PC-9 (cell line): ENCODE measurements at regions not wholly inside any gene's neighbourhood (a gene's known extent, or its start where the extent isn't known, plus 50 kb on each side); places are given as distances from the start of the nearest gene placed in this dataset.
A peak's percentile ranks its signal among the peaks of the same experiment; 100 is the strongest.

Experiments
- BruUV-seq: library from RNA; stranded (reverse); fragments of 400-500 nt; replicated peaks from 2 replicates; lab custom pipeline; 2021; lab: Mats Ljungman, UMichigan
- CTCF ChIA-PET: fragments of 300-600 bp; sonication (Branson Sonifier 250); formaldehyde crosslinking; loops from one replicate; lab custom pipeline; 2022; ENCODE audit warnings: antibody characterized with exemption; lab: Charles Lee
- POLR2A ChIA-PET: fragments of 300-600 bp; sonication (Branson Sonifier 250); formaldehyde crosslinking; loops from one replicate; lab custom pipeline; 2022; ENCODE audit warnings: antibody characterized with exemption; ENCODE audit not compliant: unreplicated experiment; lab: Charles Lee
- DNase-seq, 2 experiments: peaks; one replicate each; pipeline versions ENCODE4 v3.0.0 to v3.0.0-alpha.2; 2015 to 2022; ENCODE audit warnings: mixed read lengths in 1 of 2
- H2AFZ ChIP-seq: fragments of 200-600 bp; sonication (generic); 2 replicates; pipeline ENCODE4 v1.8.1; 2017; ENCODE audit warnings: antibody characterized with exemption
- H3F3A ChIP-seq: fragments of 200-600 bp; sonication (generic); 2 replicates; pipeline ENCODE4 v1.8.1; 2017; ENCODE audit warnings: antibody characterized with exemption, mild to moderate bottlenecking, low read depth; ENCODE audit not compliant: insufficient read depth
- H3K27ac ChIP-seq: fragments of 200-600 bp; sonication (generic); 2 replicates; pipeline ENCODE4 v1.6.1; 2016; ENCODE audit warnings: mixed run types
- H3K27me3 ChIP-seq: fragments of 200-600 bp; sonication (generic); 2 replicates; pipeline ENCODE4 v1.6.1; 2016; ENCODE audit warnings: low read depth, mixed run types; ENCODE audit not compliant: insufficient read depth
- H3K36me3 ChIP-seq: fragments of 200-600 bp; sonication (generic); 2 replicates; pipeline ENCODE4 v1.6.1; 2016; ENCODE audit warnings: low read depth, mixed run types
- H3K4me1 ChIP-seq: fragments of 200-600 bp; sonication (generic); replicated peaks from 2 replicates; pipeline ENCODE4 v1.6.1; 2016; ENCODE audit warnings: mixed run types; ENCODE audit not compliant: insufficient read depth
- H3K4me2 ChIP-seq: fragments of 200-600 bp; sonication (generic); 2 replicates; pipeline ENCODE4 v1.6.1; 2017; ENCODE audit warnings: mixed run types
- H3K4me3 ChIP-seq: fragments of 200-600 bp; sonication (generic); 2 replicates; pipeline ENCODE4 v1.6.1; 2016; ENCODE audit warnings: mixed run types
- H3K79me2 ChIP-seq: fragments of 200-600 bp; sonication (generic); 2 replicates; pipeline ENCODE4 v1.6.1; 2017; ENCODE audit warnings: low read depth, mixed run types
- H3K9me2 ChIP-seq: fragments of 200-600 bp; sonication (generic); 2 replicates; pipeline ENCODE4 v1.8.1; 2017; ENCODE audit warnings: mild to moderate bottlenecking; ENCODE audit not compliant: insufficient read depth
- H3K9me3 ChIP-seq: fragments of 200-600 bp; sonication (generic); 2 replicates; pipeline ENCODE4 v1.8.1; 2016; ENCODE audit warnings: low read depth; ENCODE audit not compliant: insufficient read depth
- H4K20me1 ChIP-seq: fragments of 200-600 bp; sonication (generic); 2 replicates; pipeline ENCODE4 v1.8.1; 2017; ENCODE audit not compliant: insufficient read depth
- CTCF ChIP-seq: fragments of 200-600 bp; sonication (generic); conservative IDR thresholded peaks from 2 replicates; pipeline ENCODE4 v1.6.1; 2017; ENCODE audit warnings: mixed run types, antibody characterized with exemption, mild to moderate bottlenecking, moderate library complexity
- EZH2 ChIP-seq: fragments of 200-600 bp; sonication (generic); IDR thresholded peaks from 2 replicates; pipeline ENCODE4 v1.8.0; 2017; ENCODE audit warnings: antibody characterized with exemption, low read depth
- intact Hi-C: fragments of 100-400 bp; cut with micrococcal nuclease; formaldehyde crosslinking; loops from one replicate; pipeline ENCODE4 v1.10.0; 2022; ENCODE audit not compliant: unreplicated experiment

- H4K20me1 ChIP-seq, result no peaks in the 10 kb centered on the region
- TF ChIP-seq CTCF (no peak), EZH2 (no peak)
- H3K79me2 ChIP-seq, result no peaks in the 10 kb centered on the region
- peak overlapping the region; percentile 84 for H3K27ac ChIP-seq
- DNase-seq, result no peak
- no peaks in the 10 kb centered on the region for H3K9me3 ChIP-seq
- H3K4me2 ChIP-seq, result peak overlapping the region; percentile 74; the same call in 1 of the 2 replicates
- H3K36me3 ChIP-seq, result no peaks in the 10 kb centered on the region
- no peaks in the 10 kb centered on the region for H3K27me3 ChIP-seq
- H3K4me1 ChIP-seq, result peaks cover 52% of the 10 kb centered on the region
- H3F3A ChIP-seq, result peaks cover 37% of the 10 kb centered on the region
- POLR2A ChIA-PET, result no interaction called here
- H2AFZ ChIP-seq, result no peak overlapping the region
- no peaks in the 10 kb centered on the region for H3K9me2 ChIP-seq
- no TSS peak for BruUV-seq
- intact Hi-C loops, result no loop called here
- CTCF ChIA-PET, result no interaction called here
- no peak overlapping the region for H3K4me3 ChIP-seq
Observed at GRCh38 chr13:33644581-33645543, 173.1 kb upstream of the RFC3 start.

- peaks cover 37% of the 10 kb centered on the region for H3F3A ChIP-seq
- no peaks in the 10 kb centered on the region for H3K9me2 ChIP-seq
- no peak overlapping the region for H3K27ac ChIP-seq
- H2AFZ ChIP-seq, result no peak overlapping the region
- CTCF ChIA-PET, result no interaction called here
- no peaks in the 10 kb centered on the region for H3K79me2 ChIP-seq
- intact Hi-C loops, result no loop called here
- no peak overlapping the region for H3K4me2 ChIP-seq
- H3K9me3 ChIP-seq, result no peaks in the 10 kb centered on the region
- BruUV-seq, result no TSS peak
- H3K4me1 ChIP-seq, result peaks cover 52% of the 10 kb centered on the region
- H3K4me3 ChIP-seq, result no peak overlapping the region
- POLR2A ChIA-PET, result no interaction called here
- no peaks in the 10 kb centered on the region for H3K27me3 ChIP-seq
- TF ChIP-seq CTCF, result no peak
- no peak for TF ChIP-seq EZH2
- no peaks in the 10 kb centered on the region for H3K36me3 ChIP-seq
- no peaks in the 10 kb centered on the region for H4K20me1 ChIP-seq
- DNase-seq, result no peak
Observed at GRCh38 chr13:33645591-33646554, 172.1 kb upstream of the RFC3 start.

GRCh38 chr13:33649212-33649878, 168.6 kb upstream of the RFC3 start:
- Histone ChIP-seq H2AFZ (0 out of 2 replicates have a peak overlapping the region, but pooled peaks have one; percentile 55), H3K4me2 (peak overlapping the region; percentile 34; the same call in 1 of the 2 replicates), H3K27ac (peak overlapping the region; percentile 14; the same call in 1 of the 2 replicates), H3F3A (peaks cover 4% of the 10 kb centered on the region; the same call in 1 of the 2 replicates), H3K36me3 (no peaks in the 10 kb centered on the region), H3K9me2 (no peaks in the 10 kb centered on the region), H3K27me3 (no peaks in the 10 kb centered on the region), H3K4me1 (peaks cover 19% of the 10 kb centered on the region), H3K79me2 (no peaks in the 10 kb centered on the region), H4K20me1 (no peaks in the 10 kb centered on the region), H3K4me3 (no peak overlapping the region), H3K9me3 (no peaks in the 10 kb centered on the region)
- ChIA-PET CTCF (no interaction called here), POLR2A (no interaction called here)
- BruUV-seq, result no TSS peak
- no peak for TF ChIP-seq CTCF
- no peak for TF ChIP-seq EZH2
- peak in 1 of 2 experiments; percentile 43 for DNase-seq
- intact Hi-C loops, result no loop called here
